VCaP (cell line): ENCODE measurements at regions not wholly inside any gene's neighbourhood (a gene's known extent, or its start where the extent isn't known, plus 50 kb on each side); places are given as distances from the start of the nearest gene placed in this dataset.

Experiments used
- H3K27ac ChIP-seq: fragments of 450-650 bp; 2 replicates; pipeline ENCODE4 v1.5.1; 2017
- TF ChIP-seq, protein P1 (sequence below): fragments of 450-650 bp; conservative IDR thresholded peaks from 2 replicates; pipeline ENCODE4 v1.5.1; 2017; ENCODE audit warnings: mild to moderate bottlenecking, moderate library complexity

DNA sequence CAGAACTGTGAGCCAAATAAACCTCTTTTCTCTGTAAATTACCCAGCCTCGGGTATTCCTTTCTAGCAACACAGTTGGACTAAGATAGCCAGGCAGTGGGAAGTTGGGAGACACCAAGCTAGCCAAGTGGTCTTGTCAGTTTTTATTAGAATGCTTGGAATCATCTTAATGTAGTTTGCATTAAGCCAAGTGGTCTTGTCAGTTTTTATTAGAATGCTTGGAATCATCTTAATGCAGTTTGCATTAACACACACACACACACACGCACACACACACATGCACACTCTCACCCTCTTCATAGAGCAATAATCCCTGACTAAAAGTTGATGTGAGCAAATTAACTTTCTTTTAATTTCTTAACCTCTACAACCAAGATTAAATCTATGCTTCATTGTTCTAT, 151.5 kb downstream of the VAPA start:
- no peak overlapping the region for H3K27ac ChIP-seq
- TF ChIP-seq, protein P1, sequence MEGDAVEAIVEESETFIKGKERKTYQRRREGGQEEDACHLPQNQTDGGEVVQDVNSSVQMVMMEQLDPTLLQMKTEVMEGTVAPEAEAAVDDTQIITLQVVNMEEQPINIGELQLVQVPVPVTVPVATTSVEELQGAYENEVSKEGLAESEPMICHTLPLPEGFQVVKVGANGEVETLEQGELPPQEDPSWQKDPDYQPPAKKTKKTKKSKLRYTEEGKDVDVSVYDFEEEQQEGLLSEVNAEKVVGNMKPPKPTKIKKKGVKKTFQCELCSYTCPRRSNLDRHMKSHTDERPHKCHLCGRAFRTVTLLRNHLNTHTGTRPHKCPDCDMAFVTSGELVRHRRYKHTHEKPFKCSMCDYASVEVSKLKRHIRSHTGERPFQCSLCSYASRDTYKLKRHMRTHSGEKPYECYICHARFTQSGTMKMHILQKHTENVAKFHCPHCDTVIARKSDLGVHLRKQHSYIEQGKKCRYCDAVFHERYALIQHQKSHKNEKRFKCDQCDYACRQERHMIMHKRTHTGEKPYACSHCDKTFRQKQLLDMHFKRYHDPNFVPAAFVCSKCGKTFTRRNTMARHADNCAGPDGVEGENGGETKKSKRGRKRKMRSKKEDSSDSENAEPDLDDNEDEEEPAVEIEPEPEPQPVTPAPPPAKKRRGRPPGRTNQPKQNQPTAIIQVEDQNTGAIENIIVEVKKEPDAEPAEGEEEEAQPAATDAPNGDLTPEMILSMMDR: no peak

DNA sequence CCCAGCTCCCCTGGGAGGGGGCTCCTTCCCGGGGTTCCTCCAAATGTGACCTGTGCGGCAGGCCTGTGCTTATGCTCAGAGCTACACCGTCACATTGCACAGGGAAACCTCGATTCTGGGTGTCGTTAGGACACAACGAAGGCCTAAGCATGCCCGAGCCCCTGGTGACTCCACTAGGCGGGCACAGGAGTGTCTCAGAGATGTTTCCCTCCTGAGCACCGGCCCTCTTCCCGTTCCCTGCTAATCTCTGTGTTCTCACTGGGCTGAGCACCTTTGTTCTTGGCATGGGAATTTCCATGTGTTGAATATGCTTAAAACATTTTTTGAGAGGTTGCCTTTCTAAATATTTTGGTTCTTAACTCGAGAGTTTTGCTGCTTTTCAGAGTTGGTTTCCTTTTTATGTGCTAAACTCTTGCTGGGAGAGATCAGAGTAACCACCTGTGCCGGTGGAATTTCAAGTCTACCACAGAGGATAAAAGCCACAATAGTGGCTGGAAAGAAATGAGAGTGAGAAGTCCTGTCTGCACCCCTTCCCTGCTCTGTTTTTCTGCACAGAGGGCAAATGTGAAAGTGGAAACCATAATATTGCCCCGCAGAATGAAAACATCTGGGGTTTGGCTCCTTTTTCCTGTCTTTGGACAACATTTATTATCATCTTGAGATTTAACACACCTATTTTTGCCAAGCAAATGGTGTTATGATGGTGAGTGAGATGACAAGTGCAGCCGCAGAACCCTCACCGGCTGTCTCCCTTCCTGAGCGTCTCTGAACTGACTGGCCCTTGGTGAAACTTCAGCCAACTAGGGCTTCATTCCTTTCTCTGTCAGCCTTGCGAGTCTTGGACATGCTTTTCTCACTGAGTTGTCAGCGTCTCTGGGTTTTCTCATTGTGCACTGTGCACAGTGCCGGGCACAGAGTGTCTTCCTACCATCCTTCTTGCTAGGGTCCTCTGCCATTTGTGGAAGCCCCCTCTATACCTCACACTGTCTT, 154.1 kb downstream of the VAPA start:
- no peak overlapping the region for H3K27ac ChIP-seq
- TF ChIP-seq, protein P1: no peak

DNA sequence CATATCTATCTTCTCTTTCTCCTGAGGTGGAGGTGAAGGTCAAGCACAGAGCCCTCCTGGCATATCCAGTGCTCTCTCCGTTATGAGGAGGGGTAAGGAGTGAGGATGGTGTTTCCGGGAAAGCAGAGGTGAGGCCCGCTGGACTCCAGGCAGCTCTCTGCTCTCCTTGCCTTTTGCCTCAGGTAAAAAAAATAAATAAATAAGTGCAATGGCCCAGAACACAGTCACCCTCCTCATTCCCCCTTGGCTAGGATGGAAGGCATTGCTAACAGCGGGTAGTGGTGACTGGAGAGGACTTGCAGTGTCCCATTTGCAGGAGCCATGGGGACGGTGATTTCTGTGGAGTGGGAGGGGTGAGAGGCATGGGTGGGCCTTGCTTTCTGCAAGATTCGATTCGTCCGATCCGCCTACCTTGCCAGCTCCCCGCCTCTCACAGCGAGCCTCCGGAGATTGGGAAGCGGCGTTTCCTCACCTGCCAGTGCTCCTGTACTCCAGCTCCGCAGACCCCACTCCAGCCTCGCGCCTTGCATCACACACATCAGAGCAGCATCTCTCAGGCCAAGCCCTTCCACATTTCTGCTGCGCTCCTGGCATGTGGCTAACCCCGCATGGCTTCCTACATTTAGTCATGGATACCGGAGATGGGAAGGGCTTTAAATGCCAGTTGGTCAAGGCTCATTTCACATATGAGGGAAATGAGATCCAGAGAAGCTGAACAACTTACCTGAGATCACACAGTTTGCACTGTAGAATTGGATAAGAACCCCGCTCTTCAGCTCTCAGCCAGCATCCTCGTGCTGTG, 155.2 kb downstream of the VAPA start:
- H3K27ac ChIP-seq: no peak overlapping the region
- TF ChIP-seq, protein P1: no peak

DNA sequence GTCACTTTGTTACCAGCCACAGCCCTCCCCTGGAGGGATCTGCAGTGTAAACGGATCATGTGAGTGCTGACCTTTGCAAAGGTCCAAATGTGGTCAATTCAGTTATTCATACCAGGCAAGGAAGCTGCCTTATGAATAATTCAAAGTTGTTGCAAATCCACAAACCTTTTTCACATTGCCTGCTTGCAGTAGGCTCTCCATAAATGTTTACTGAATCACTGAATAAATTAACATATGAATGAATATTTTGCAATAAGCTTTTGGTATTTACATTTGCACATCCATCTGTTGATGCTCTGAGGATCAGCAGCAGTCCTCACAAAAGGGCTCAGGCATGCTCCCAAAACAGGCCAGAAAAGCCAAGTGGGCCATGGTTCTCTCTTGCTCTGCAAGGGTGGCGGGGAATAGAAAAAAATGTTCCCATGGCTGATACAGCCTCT, 156.8 kb downstream of the VAPA start:
- TF ChIP-seq, protein P1: no peak
- no peak overlapping the region for H3K27ac ChIP-seq

DNA sequence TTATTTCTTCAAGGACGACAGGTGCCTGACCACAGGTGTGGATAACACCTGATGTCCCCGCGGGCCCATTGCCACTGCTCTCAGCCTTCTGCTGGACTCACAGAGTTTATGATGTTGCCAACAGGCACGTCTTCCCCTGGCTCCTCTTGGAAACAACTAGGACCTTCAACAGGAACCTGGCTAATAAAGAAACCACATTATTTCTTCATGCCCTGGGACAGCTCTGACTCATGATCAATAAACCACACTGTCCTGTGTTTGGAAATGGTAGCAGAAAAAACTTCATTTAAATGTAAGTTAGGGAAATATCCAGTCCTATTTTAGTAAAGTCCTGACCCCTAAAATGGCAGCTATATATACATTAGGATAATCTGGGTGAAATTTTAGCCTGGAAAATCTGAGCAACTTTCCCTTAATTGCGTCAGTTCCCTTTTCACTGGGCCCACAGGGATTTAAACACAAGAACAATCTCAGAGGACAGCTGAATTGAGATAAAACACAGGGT, 158.9 kb downstream of the VAPA start:
- TF ChIP-seq, protein P1: no peak
- no peak overlapping the region for H3K27ac ChIP-seq

DNA sequence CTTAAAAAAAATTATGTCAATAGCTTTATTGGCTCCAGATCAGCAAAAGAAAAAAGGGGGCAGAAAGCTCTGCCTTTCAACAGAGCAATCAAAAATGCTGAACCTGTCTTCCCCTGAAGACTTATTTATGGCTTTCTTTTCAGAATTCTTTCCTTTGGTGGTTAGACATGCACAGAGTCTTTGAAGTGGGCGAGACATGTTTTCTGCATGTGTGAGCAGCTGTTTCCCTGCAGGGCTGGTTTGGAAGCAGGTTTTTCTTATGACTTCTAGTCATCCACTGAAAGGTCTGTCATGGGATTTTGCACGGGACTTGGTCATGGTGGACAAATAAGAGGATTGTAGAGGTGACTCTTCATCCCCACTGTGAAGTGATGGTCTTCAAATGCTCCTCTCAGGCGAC, 160.3 kb downstream of the VAPA start:
- H3K27ac ChIP-seq: peak overlapping the region; percentile 23; the same call in 1 of the 2 replicates
- TF ChIP-seq, protein P1: no peak

DNA sequence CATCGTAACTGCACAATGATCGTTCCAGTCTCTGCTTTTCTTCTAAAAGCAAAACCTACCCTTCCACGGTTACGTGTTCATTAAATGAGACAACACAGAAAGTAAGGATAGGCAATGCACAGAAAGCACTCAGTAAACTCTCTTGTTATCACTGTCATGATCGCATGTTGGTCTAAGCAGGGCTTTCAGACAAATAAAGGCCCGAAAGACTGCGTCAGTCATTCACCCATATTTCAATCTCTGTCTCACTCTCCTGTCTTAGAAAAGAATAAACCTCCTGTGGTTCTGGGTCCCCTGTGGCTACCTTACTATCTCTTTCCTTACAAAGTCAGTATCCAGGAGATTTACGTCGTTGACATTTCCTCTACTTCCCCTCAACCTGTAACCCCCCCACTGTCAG, 160.9 kb downstream of the VAPA start:
- peak overlapping the region; percentile 23; the same call in 1 of the 2 replicates for H3K27ac ChIP-seq
- TF ChIP-seq, protein P1: no peak
